Osteoblast (primary cell): ENCODE measurements at regions not wholly inside any gene's neighbourhood (a gene's known extent, or its start where the extent isn't known, plus 50 kb on each side); places are given as distances from the start of the nearest gene placed in this dataset.

Experiments
- DNase-seq: peaks from one replicate; pipeline ENCODE4 v3.0.0; 2011; ENCODE audit warnings: low spot score, mixed read lengths; ENCODE audit not compliant: insufficient read length; ENCODE audit errors: missing footprints
- H2AFZ ChIP-seq: 2 replicates; pipeline ENCODE4 v1.6.0; 2011; ENCODE audit warnings: mild to moderate bottlenecking, low read length
- H3K27ac ChIP-seq: 2 replicates; pipeline ENCODE4 v1.5.1; 2011; ENCODE audit warnings: mild to moderate bottlenecking, low read depth, low read length, moderate library complexity
- H3K27me3 ChIP-seq: 2 replicates; pipeline ENCODE4 v1.6.0; 2012; ENCODE audit warnings: mild to moderate bottlenecking, control low read depth, inconsistent platforms, low read length, moderate library complexity; ENCODE audit not compliant: insufficient read depth
- H3K36me3 ChIP-seq: 2 replicates; pipeline ENCODE4 v1.5.1; 2011; ENCODE audit warnings: mild to moderate bottlenecking, low read length, control low read depth, moderate library complexity; ENCODE audit not compliant: insufficient read depth
- H3K4me1 ChIP-seq: 2 replicates; pipeline ENCODE4 v1.5.1; 2011; ENCODE audit warnings: mild to moderate bottlenecking, low read length, control low read depth, moderate library complexity; ENCODE audit not compliant: insufficient read depth
- H3K4me2 ChIP-seq: 2 replicates; pipeline ENCODE4 v1.6.0; 2011; ENCODE audit warnings: mild to moderate bottlenecking, low read length; ENCODE audit not compliant: insufficient read depth
- H3K4me3 ChIP-seq: fragments of 200-600 bp; sonication (generic); 3 replicates; pipeline ENCODE4 v1.5.1; 2012; ENCODE audit warnings: mild to moderate bottlenecking, low read length, inconsistent platforms; ENCODE audit not compliant: insufficient read depth
- H3K79me2 ChIP-seq: 2 replicates; pipeline ENCODE4 v1.6.0; 2012; ENCODE audit warnings: mild to moderate bottlenecking, low read length, control low read depth, inconsistent platforms; ENCODE audit not compliant: insufficient read depth
- H3K9me3 ChIP-seq: 2 replicates; pipeline ENCODE4 v1.5.1; 2011; ENCODE audit warnings: low read depth, low read length, control low read depth
- H4K20me1 ChIP-seq: 2 replicates; pipeline ENCODE4 v1.6.0; 2012; ENCODE audit warnings: mild to moderate bottlenecking, low read length, control low read depth; ENCODE audit not compliant: insufficient read depth
- TF ChIP-seq, protein P1 (sequence below): IDR thresholded peaks from 2 replicates; pipeline ENCODE4 v1.5.1; 2011; ENCODE audit warnings: mild to moderate bottlenecking, low read depth, low read length, moderate library complexity; ENCODE audit errors: extremely low read depth

DNA sequence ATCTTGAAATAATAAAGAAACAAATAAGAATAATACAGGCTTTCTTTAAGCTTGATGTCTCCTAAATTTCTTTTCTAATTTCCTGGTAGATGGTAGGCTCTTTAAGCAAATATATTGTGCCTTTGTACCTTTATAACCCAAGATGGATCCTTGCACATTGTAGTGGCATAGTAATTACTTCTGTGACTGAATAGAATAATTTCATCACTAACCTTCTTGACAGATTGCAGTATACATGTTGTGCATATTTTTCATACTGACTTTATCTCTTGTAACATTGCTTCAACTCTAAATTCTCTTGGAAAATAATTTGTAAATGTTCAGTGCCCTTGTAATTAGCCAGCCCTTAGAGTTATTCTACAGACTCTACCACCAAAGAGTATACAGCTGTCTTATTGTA lies 1433.8 kb upstream of the GBE1 start:
- Histone ChIP-seq H3K36me3 (no peaks in the 10 kb centered on the region), H3K79me2 (no peaks in the 10 kb centered on the region), H4K20me1 (no peaks in the 10 kb centered on the region), H2AFZ (no peak overlapping the region), H3K27me3 (no peaks in the 10 kb centered on the region), H3K4me3 (no peak overlapping the region), H3K27ac (no peak overlapping the region), H3K9me3 (no peaks in the 10 kb centered on the region), H3K4me2 (no peak overlapping the region), H3K4me1 (no peaks in the 10 kb centered on the region)
- TF ChIP-seq, protein P1, sequence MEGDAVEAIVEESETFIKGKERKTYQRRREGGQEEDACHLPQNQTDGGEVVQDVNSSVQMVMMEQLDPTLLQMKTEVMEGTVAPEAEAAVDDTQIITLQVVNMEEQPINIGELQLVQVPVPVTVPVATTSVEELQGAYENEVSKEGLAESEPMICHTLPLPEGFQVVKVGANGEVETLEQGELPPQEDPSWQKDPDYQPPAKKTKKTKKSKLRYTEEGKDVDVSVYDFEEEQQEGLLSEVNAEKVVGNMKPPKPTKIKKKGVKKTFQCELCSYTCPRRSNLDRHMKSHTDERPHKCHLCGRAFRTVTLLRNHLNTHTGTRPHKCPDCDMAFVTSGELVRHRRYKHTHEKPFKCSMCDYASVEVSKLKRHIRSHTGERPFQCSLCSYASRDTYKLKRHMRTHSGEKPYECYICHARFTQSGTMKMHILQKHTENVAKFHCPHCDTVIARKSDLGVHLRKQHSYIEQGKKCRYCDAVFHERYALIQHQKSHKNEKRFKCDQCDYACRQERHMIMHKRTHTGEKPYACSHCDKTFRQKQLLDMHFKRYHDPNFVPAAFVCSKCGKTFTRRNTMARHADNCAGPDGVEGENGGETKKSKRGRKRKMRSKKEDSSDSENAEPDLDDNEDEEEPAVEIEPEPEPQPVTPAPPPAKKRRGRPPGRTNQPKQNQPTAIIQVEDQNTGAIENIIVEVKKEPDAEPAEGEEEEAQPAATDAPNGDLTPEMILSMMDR, result no peak
- DNase-seq, result no peak

DNA sequence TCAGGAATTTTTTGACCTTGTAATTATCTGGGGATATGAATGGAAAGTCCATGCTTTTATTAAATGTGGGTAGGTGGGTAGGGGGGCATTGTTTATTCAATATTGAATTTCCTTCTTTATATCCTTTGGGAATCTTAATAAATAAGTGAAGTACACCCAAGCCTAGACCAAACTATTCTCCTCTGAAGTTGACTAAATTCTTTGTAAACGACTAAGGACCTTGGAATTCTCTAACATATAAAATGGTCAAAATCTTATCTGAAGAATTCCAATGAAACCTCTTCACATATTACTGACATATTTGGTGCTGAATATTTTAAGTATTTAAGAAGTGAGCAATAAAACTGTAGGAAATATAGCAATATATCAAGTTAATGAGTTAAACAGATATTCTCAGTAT lies 1432.1 kb upstream of the GBE1 start:
- no peak overlapping the region for H3K27ac ChIP-seq
- no peaks in the 10 kb centered on the region for H3K79me2 ChIP-seq
- no peak for DNase-seq
- H3K9me3 ChIP-seq, result no peaks in the 10 kb centered on the region
- no peaks in the 10 kb centered on the region for H4K20me1 ChIP-seq
- no peaks in the 10 kb centered on the region for H3K36me3 ChIP-seq
- no peaks in the 10 kb centered on the region for H3K4me1 ChIP-seq
- H3K4me2 ChIP-seq, result no peak overlapping the region
- TF ChIP-seq, protein P1, result no peak
- no peaks in the 10 kb centered on the region for H3K27me3 ChIP-seq
- no peak overlapping the region for H3K4me3 ChIP-seq
- no peak overlapping the region for H2AFZ ChIP-seq

DNA sequence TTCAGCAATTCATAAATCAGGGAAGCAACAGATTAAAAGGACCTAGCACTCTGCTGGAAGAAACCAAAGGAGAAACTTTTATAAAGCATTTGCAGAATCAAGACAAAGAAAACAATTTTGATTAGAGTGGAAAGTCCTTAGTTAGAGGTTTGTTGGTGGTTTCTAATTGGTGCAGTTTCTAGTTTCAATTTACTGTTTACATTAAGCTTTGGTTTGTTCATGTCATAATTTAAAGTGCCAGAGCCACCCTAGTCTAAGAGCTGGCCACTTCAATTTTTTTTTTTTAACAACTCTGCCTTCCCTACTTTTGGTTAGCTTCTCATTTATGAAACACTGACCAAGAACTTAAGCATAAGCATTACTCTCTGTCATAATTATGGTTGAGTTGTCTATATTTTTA lies 1428.2 kb upstream of the GBE1 start:
- no peak overlapping the region for H3K4me3 ChIP-seq
- H3K9me3 ChIP-seq, result peaks cover 2% of the 10 kb centered on the region
- H3K4me1 ChIP-seq, result no peaks in the 10 kb centered on the region
- H3K36me3 ChIP-seq, result no peaks in the 10 kb centered on the region
- no peaks in the 10 kb centered on the region for H3K27me3 ChIP-seq
- no peak for DNase-seq
- no peaks in the 10 kb centered on the region for H3K79me2 ChIP-seq
- no peak overlapping the region for H2AFZ ChIP-seq
- H3K27ac ChIP-seq, result no peak overlapping the region
- no peaks in the 10 kb centered on the region for H4K20me1 ChIP-seq
- TF ChIP-seq, protein P1, result no peak
- H3K4me2 ChIP-seq, result no peak overlapping the region

DNA sequence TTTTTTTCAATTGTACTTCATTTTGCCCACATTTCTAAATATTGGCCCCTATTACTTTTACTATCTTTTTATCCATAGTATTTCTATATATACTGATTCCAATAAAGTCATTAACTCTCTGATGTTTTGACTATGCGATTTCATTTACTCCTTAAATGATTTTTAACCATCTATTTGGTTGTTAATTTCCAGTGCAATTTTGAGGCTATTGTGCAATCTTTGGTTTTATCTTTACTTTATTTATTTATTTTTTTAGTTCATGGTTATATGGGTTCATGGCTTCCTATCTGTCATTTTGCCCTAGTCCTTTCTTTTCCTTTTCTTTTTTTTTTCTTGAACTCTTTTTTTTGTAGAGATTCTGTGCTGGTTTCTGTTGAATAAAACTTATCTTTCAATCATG lies 1408.0 kb upstream of the GBE1 start:
- no peaks in the 10 kb centered on the region for H3K36me3 ChIP-seq
- no peak overlapping the region for H2AFZ ChIP-seq
- no peak overlapping the region for H3K4me3 ChIP-seq
- no peak overlapping the region for H3K4me2 ChIP-seq
- DNase-seq, result no peak
- no peaks in the 10 kb centered on the region for H4K20me1 ChIP-seq
- no peaks in the 10 kb centered on the region for H3K27me3 ChIP-seq
- H3K9me3 ChIP-seq, result no peaks in the 10 kb centered on the region
- H3K4me1 ChIP-seq, result no peaks in the 10 kb centered on the region
- TF ChIP-seq, protein P1, result no peak
- H3K27ac ChIP-seq, result no peak overlapping the region
- H3K79me2 ChIP-seq, result no peaks in the 10 kb centered on the region
